CD4-positive, CD25-positive, alpha-beta regulatory T cell (primary cell): ENCODE measurements at regions not wholly inside any gene's neighbourhood (a gene's known extent, or its start where the extent isn't known, plus 50 kb on each side); places are given as distances from the start of the nearest gene placed in this dataset.

Source experiments
- ATAC-seq, 2 donors: fragments of 150-1000 bp; cut with Tn5 transposase; one replicate each; pipeline ENCODE4 v1.10.0; 2021; ENCODE audit warnings: low read depth in 2 of 2, moderate number of reproducible peaks in 2 of 2, moderate library complexity in 1 of 2
- DNase-seq, 3 donors: peaks; one replicate each; pipeline versions ENCODE4 v3.0.0 to v3.0.0-alpha.2; 2012 to 2022; ENCODE audit warnings: mixed read lengths in 1 of 3
- H3K27ac ChIP-seq: one replicate; pipeline ENCODE4 v1.7.0; 2013; ENCODE audit warnings: mild to moderate bottlenecking, low read length; ENCODE audit not compliant: insufficient read depth, poor library complexity, severe bottlenecking
- H3K27me3 ChIP-seq: one replicate; pipeline ENCODE4 v1.7.0; 2013; ENCODE audit warnings: low read length; ENCODE audit not compliant: control insufficient read depth, insufficient read depth
- H3K36me3 ChIP-seq: one replicate; pipeline ENCODE4 v1.7.0; 2013; ENCODE audit warnings: mild to moderate bottlenecking, low read length, moderate library complexity; ENCODE audit not compliant: control insufficient read depth, insufficient read depth
- H3K4me1 ChIP-seq: 2 replicates; pipeline ENCODE4 v1.7.0; 2013; ENCODE audit warnings: mild to moderate bottlenecking, low read length; ENCODE audit not compliant: insufficient read depth, control insufficient read depth, poor library complexity, severe bottlenecking
- H3K4me3 ChIP-seq: one replicate; pipeline ENCODE4 v1.7.0; 2013; ENCODE audit warnings: low read depth, mild to moderate bottlenecking, low read length, moderate library complexity
- H3K9me3 ChIP-seq, 2 experiments: 1 replicate in 1 of 2; 2 replicates in 1 of 2; pipeline ENCODE4 v1.7.0; 2013; ENCODE audit warnings: low read length in 2 of 2, mild to moderate bottlenecking in 1 of 2, moderate library complexity in 1 of 2; ENCODE audit not compliant: control insufficient read depth in 2 of 2
- H3K27ac Mint-ChIP-seq, 3 donors: one replicate each; pipeline ENCODE4 v1.8.0; 2020 to 2022; ENCODE audit warnings: mild to moderate bottlenecking in 3 of 3, mixed read lengths in 3 of 3, moderate library complexity in 2 of 3
- H3K27me3 Mint-ChIP-seq: one replicate; pipeline ENCODE4 v1.8.0; 2022; ENCODE audit warnings: mild to moderate bottlenecking, mixed read lengths
- H3K36me3 Mint-ChIP-seq: one replicate; pipeline ENCODE4 v1.8.0; 2020; ENCODE audit warnings: mixed read lengths
- H3K4me1 Mint-ChIP-seq, 4 donors: one replicate each; pipeline ENCODE4 v1.8.0; 2020 to 2022; ENCODE audit warnings: mixed read lengths in 4 of 4, mild to moderate bottlenecking in 1 of 4
- H3K4me3 Mint-ChIP-seq, 4 donors: one replicate each; pipeline ENCODE4 v1.8.0; 2020 to 2022; ENCODE audit warnings: mild to moderate bottlenecking in 4 of 4, mixed read lengths in 4 of 4, moderate library complexity in 3 of 4
- H3K9me3 Mint-ChIP-seq, 7 donors: one replicate each; pipeline ENCODE4 v1.8.0; 2020 to 2022; ENCODE audit warnings: mixed read lengths in 7 of 7, mild to moderate bottlenecking in 3 of 7, moderate library complexity in 2 of 7

DNA sequence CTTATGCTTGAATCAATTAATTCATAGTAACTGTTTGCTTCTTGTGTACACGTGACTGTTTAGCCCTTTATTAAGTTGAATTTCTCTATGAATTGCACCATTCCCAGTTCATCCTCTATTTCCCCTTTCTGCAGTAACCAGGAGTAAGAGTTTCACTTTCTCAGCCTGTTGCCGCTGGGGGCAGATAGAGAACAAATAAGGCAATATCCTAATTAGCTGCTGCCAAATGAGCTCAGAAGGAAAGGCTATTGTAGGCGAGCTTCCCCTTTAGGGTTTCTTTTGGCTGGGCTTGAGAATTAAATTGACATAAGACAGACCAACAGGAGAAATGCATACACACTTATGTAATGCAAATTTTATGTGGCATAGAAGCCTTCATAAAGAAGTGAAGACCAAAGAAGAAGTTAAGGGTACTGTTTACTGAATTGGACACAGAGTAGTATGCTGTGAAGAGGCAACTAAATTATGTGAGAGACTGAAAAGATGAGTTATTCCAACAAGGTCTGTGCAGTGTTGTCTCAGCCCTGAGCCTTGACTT lies 1594.7 kb downstream of the TECRL start:
- no peak overlapping the region for H3K27ac Mint-ChIP-seq
- H3K36me3 Mint-ChIP-seq: no peaks in the 10 kb centered on the region
- H3K27me3 ChIP-seq: no peaks in the 10 kb centered on the region
- no peak overlapping the region for H3K4me3 Mint-ChIP-seq
- no peaks in the 10 kb centered on the region for H3K36me3 ChIP-seq
- H3K4me3 ChIP-seq: no peak overlapping the region
- no peaks in the 10 kb centered on the region for H3K27me3 Mint-ChIP-seq
- no peaks in the 10 kb centered on the region for H3K4me1 Mint-ChIP-seq
- peaks cover 0 to 5% of the 10 kb centered on the region in 2 experiments for H3K9me3 ChIP-seq
- no peak for DNase-seq
- H3K27ac ChIP-seq: no peak overlapping the region
- no peaks in the 10 kb centered on the region for H3K4me1 ChIP-seq
- H3K9me3 Mint-ChIP-seq: peaks cover 0 to 5% (median 3%) of the 10 kb centered on the region in 7 donors
- ATAC-seq: no peak

DNA sequence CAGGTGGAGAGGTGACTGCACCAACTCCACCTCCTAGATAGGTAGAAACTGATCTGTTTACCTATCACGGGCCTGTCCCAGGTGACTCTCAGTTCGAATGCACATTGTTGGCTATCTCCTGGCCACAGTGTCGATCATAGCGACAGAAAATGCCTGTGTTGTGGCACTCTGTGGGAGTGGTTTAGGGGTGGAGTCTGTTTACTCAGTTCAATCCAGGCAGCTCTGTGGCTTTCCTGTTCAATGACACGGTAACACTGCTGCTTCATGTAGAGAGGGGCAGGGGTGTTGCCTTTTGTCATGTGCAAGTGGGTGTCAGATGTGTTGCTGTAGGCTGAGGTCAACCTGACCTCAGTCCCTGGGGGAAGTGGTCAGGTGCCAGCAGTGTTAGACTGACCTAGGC lies 1602.4 kb downstream of the TECRL start:
- Mint-ChIP-seq H3K36me3 (no peaks in the 10 kb centered on the region), H3K27me3 (no peaks in the 10 kb centered on the region), H3K9me3 (peaks cover 0 to 10% (median 6%) of the 10 kb centered on the region in 7 donors), H3K4me3 (no peak overlapping the region), H3K27ac (no peak overlapping the region), H3K4me1 (no peaks in the 10 kb centered on the region)
- ATAC-seq (no peak), DNase-seq (no peak)
- H3K4me1 ChIP-seq: no peaks in the 10 kb centered on the region
- no peak overlapping the region for H3K4me3 ChIP-seq
- no peaks in the 10 kb centered on the region for H3K36me3 ChIP-seq
- no peaks in the 10 kb centered on the region for H3K27me3 ChIP-seq
- H3K27ac ChIP-seq: no peak overlapping the region
- peaks cover 0 to 4% of the 10 kb centered on the region in 2 experiments for H3K9me3 ChIP-seq

DNA sequence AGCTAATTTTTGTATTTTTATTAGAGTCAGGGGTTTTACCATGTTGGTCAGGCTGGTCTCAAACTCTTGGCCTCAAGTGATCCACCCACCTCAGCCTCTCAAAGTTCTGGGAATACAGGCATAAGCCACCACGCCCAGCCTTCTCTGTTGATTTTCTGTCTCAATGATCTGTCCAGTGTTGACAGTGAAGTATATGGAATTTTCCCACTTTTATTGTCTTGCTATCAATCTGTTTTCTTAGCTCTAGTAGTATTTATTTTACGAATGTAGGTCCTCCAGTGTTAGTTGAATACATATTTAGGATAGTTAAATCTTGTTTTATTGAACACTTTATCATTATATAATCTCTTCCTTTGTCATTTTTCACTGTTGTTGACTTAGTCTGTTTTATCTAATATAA lies 1603.9 kb downstream of the ADGRL3 start:
- no peaks in the 10 kb centered on the region for H3K27me3 Mint-ChIP-seq
- no peak overlapping the region for H3K4me3 Mint-ChIP-seq
- H3K9me3 Mint-ChIP-seq: peaks cover 0 to 10% (median 6%) of the 10 kb centered on the region in 7 donors
- H3K9me3 ChIP-seq: peaks cover 0 to 6% of the 10 kb centered on the region in 2 experiments
- no peaks in the 10 kb centered on the region for H3K4me1 Mint-ChIP-seq
- H3K36me3 Mint-ChIP-seq: no peaks in the 10 kb centered on the region
- ATAC-seq (no peak), DNase-seq (no peak)
- H3K27ac ChIP-seq: no peak overlapping the region
- H3K27ac Mint-ChIP-seq: no peak overlapping the region
- no peak overlapping the region for H3K4me3 ChIP-seq
- no peaks in the 10 kb centered on the region for H3K36me3 ChIP-seq
- no peaks in the 10 kb centered on the region for H3K27me3 ChIP-seq
- no peaks in the 10 kb centered on the region for H3K4me1 ChIP-seq

DNA sequence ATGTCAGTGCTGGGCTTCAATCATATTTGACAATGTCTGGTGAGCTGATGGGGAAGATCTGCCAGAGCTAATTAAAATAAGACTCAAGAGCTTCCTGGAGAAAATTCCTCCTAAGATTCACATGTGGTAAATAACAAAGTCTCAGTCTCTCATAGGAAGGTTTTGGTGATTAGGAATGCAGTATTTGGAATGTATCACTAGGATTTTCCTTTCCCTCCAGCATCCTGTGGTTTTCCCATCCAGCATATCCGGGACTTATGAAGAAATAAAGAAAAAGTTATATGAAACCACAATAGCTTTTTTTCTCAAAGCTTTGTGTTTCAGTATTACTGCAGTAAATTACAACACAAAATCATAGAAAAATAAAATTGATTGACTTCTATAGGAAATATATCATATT lies 1597.1 kb downstream of the ADGRL3 start:
- Histone ChIP-seq H3K36me3 (no peaks in the 10 kb centered on the region), H3K4me1 (no peaks in the 10 kb centered on the region), H3K4me3 (no peak overlapping the region), H3K27ac (no peak overlapping the region), H3K27me3 (no peaks in the 10 kb centered on the region), H3K9me3 (peaks cover 0 to 6% of the 10 kb centered on the region in 2 experiments)
- Mint-ChIP-seq H3K27me3 (peaks cover 4% of the 10 kb centered on the region), H3K36me3 (no peaks in the 10 kb centered on the region), H3K9me3 (peaks cover 0 to 13% (median 4%) of the 10 kb centered on the region in 7 donors), H3K4me1 (no peaks in the 10 kb centered on the region), H3K4me3 (no peak overlapping the region), H3K27ac (no peak overlapping the region)
- DNase-seq (no peak), ATAC-seq (no peak)

DNA sequence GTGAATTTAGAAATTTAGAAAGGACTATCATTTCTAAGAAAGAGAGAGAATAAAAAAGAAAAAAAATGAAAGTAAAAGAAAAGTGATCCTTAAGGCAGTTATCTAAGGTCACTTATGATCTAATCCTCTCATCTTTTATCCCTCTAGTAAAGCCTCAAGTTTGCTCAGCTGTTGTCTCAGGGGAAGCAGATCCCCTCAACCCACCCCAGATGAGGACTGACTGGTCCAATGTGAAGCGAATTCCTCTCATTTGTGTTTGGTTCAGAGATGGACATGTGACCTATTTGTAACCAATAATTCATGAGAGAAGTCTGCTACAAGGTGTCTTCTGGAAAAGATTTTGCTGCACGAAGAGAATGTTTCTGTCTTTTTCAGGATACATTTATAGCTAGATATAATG lies 1591.3 kb downstream of the ADGRL3 start:
- H3K27ac Mint-ChIP-seq: no peak overlapping the region
- ATAC-seq: no peak
- H3K4me1 ChIP-seq: no peaks in the 10 kb centered on the region
- H3K27ac ChIP-seq: no peak overlapping the region
- H3K4me3 ChIP-seq: no peak overlapping the region
- no peaks in the 10 kb centered on the region for H3K27me3 ChIP-seq
- H3K9me3 ChIP-seq: peaks cover 2 to 6% of the 10 kb centered on the region in 2 experiments
- DNase-seq: no peak
- H3K4me1 Mint-ChIP-seq: no peaks in the 10 kb centered on the region
- H3K36me3 ChIP-seq: no peaks in the 10 kb centered on the region
- no peak overlapping the region for H3K4me3 Mint-ChIP-seq
- H3K36me3 Mint-ChIP-seq: no peaks in the 10 kb centered on the region
- peaks cover 5% of the 10 kb centered on the region for H3K27me3 Mint-ChIP-seq
- H3K9me3 Mint-ChIP-seq: peaks cover 0 to 7% (median 4%) of the 10 kb centered on the region in 7 donors

DNA sequence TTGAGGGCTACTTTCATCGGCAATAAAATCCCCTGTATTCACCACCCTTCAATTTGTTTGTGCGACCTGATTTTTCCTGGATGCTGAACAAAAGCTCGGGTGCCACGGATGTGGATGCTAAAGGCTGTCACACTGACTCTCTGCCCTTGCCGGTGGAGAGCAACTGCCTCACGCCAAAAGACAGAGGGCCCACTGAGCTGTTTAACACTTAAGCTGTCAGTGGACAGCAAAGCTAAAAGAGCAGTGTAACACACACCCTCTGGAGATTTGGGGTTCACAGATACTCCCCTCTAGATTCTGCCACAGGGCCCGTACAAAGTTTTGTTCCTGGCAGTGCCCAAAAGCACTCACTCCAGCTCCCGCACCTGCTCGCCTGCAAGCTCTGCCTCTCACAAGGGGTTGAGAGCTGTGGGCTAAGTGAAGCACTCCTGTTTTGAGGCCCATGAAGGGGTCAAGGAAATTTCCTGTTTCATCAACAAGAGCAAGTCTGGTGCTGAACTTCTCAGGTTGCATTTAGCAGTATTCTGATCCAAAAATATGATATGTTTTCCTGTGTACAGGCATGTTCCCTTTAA lies 1571.9 kb downstream of the ADGRL3 start:
- no peak for ATAC-seq
- no peaks in the 10 kb centered on the region for H3K4me1 ChIP-seq
- H3K4me3 Mint-ChIP-seq: no peak overlapping the region
- H3K36me3 Mint-ChIP-seq: no peaks in the 10 kb centered on the region
- no peak for DNase-seq
- H3K27ac Mint-ChIP-seq: no peak overlapping the region
- H3K9me3 ChIP-seq: no peaks in the 10 kb centered on the region
- no peaks in the 10 kb centered on the region for H3K36me3 ChIP-seq
- H3K4me3 ChIP-seq: no peak overlapping the region
- H3K27me3 ChIP-seq: no peaks in the 10 kb centered on the region
- no peaks in the 10 kb centered on the region for H3K27me3 Mint-ChIP-seq
- no peak overlapping the region for H3K27ac ChIP-seq
- H3K4me1 Mint-ChIP-seq: no peaks in the 10 kb centered on the region
- peaks cover 2 to 22% (median 6%) of the 10 kb centered on the region in 7 donors for H3K9me3 Mint-ChIP-seq

DNA sequence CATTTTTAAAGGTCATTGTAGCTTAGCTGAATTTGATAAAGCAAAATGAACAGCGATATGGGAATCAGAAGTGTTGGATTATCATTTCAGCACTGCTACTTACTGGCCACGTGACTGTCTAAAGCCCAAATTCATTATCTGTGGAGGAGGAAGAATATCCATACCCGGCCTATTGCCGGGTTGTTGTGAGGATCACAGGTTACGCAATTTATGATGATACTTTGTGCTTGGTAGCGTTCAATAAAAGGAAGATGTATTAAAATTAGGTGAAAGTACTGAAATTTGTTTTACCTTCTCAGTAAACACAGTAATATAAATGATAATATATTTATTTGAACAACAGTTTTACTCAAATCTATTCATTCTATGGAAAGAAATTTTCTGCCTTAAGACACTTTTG lies 1540.2 kb downstream of the ADGRL3 start:
- H3K4me1 ChIP-seq: no peaks in the 10 kb centered on the region
- Mint-ChIP-seq H3K36me3 (no peaks in the 10 kb centered on the region), H3K27ac (no peak overlapping the region), H3K27me3 (no peaks in the 10 kb centered on the region), H3K9me3 (peaks cover 0 to 25% (median 7%) of the 10 kb centered on the region in 7 donors), H3K4me1 (no peaks in the 10 kb centered on the region), H3K4me3 (no peak overlapping the region)
- no peaks in the 10 kb centered on the region for H3K27me3 ChIP-seq
- no peaks in the 10 kb centered on the region for H3K36me3 ChIP-seq
- no peak for ATAC-seq
- H3K9me3 ChIP-seq: peaks cover 0 to 4% of the 10 kb centered on the region in 2 experiments
- no peak overlapping the region for H3K4me3 ChIP-seq
- DNase-seq: no peak
- no peak overlapping the region for H3K27ac ChIP-seq

DNA sequence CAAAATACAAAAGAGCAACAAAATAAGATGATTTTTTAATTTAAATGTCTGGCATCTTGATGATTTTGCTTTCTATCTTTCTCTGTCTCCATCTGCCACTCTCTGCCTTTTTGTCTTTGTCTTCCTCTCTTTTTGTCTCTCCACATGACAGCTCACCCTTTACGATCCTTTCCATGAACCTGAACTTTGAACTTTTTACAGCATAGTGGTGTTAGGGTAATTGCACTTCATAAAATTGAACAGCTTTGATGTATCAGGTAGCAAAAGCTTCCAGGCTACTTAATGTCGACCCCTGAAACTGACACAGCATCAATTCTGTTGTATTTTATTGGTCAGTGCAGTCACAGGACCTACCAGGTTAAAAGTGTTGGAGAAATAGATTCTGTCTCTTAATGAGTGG lies 1517.0 kb downstream of the ADGRL3 start:
- H3K27ac ChIP-seq: no peak overlapping the region
- Mint-ChIP-seq H3K4me1 (no peaks in the 10 kb centered on the region), H3K27me3 (no peaks in the 10 kb centered on the region), H3K27ac (no peak overlapping the region), H3K4me3 (no peak overlapping the region), H3K36me3 (no peaks in the 10 kb centered on the region), H3K9me3 (peaks cover 4 to 22% (median 9%) of the 10 kb centered on the region in 7 donors)
- H3K4me3 ChIP-seq: no peak overlapping the region
- DNase-seq (no peak), ATAC-seq (no peak)
- no peaks in the 10 kb centered on the region for H3K9me3 ChIP-seq
- H3K4me1 ChIP-seq: no peaks in the 10 kb centered on the region
- no peaks in the 10 kb centered on the region for H3K36me3 ChIP-seq
- H3K27me3 ChIP-seq: no peaks in the 10 kb centered on the region
